Mesenchymal stem cell (in vitro differentiated cells and primary cell): ENCODE measurements at regions not wholly inside any gene's neighbourhood (a gene's known extent, or its start where the extent isn't known, plus 50 kb on each side); places are given as distances from the start of the nearest gene placed in this dataset.

Experiments
- DNase-seq: peaks from one replicate; pipeline ENCODE4 v3.0.0-alpha.2; 2013
- H2AFZ ChIP-seq: one replicate; pipeline ENCODE4 v1.6.1; 2013; ENCODE audit warnings: low read depth, mild to moderate bottlenecking, control low read depth, inconsistent platforms, low read length, moderate library complexity
- H2AK5ac ChIP-seq: 2 replicates; pipeline ENCODE4 v1.6.1; 2013; ENCODE audit warnings: low read length, moderate library complexity, mild to moderate bottlenecking, inconsistent platforms; ENCODE audit not compliant: severe bottlenecking
- H2BK120ac ChIP-seq: one replicate; pipeline ENCODE4 v1.6.1; 2013; ENCODE audit warnings: low read depth, mild to moderate bottlenecking, inconsistent platforms, low read length, moderate library complexity
- H2BK12ac ChIP-seq, 2 experiments: one replicate each; pipeline ENCODE4 v1.6.1; 2013; ENCODE audit warnings: inconsistent platforms in 2 of 2, low read length in 2 of 2, mild to moderate bottlenecking in 2 of 2, moderate library complexity in 2 of 2, control low read depth in 1 of 2
- H2BK15ac ChIP-seq: one replicate; pipeline ENCODE4 v1.6.1; 2013; ENCODE audit warnings: mild to moderate bottlenecking, low read depth, inconsistent platforms; ENCODE audit not compliant: poor library complexity, severe bottlenecking
- H2BK5ac ChIP-seq: 2 replicates; pipeline ENCODE4 v1.6.1; 2013; ENCODE audit warnings: low read depth, mild to moderate bottlenecking, low read length, control low read depth, inconsistent platforms; ENCODE audit not compliant: poor library complexity, severe bottlenecking
- H3K14ac ChIP-seq, 2 experiments: one replicate each; pipeline ENCODE4 v1.6.1; 2013; ENCODE audit warnings: inconsistent platforms in 2 of 2, low read length in 2 of 2, control low read depth in 1 of 2, mild to moderate bottlenecking in 1 of 2, moderate library complexity in 1 of 2
- H3K18ac ChIP-seq, 2 experiments: one replicate each; pipeline ENCODE4 v1.6.1; 2013; ENCODE audit warnings: inconsistent platforms in 2 of 2, low read length in 2 of 2, control low read depth in 1 of 2, low read depth in 1 of 2, mild to moderate bottlenecking in 1 of 2
- H3K23ac ChIP-seq, 2 experiments: one replicate each; pipeline ENCODE4 v1.6.1; 2013; ENCODE audit warnings: inconsistent platforms in 2 of 2, low read length in 2 of 2, mild to moderate bottlenecking in 2 of 2, moderate library complexity in 2 of 2, control low read depth in 1 of 2
- H3K27ac ChIP-seq: 2 replicates; pipeline ENCODE4 v1.5.1; 2013; ENCODE audit warnings: mild to moderate bottlenecking, moderate library complexity, low read length, control low read depth, inconsistent platforms; ENCODE audit not compliant: poor library complexity, severe bottlenecking
- H3K27me3 ChIP-seq, 2 experiments: 2 replicates each; pipeline versions ENCODE4 v1.6.1 to v1.7.0; 2013; ENCODE audit warnings: low read length in 2 of 2, mild to moderate bottlenecking in 2 of 2, moderate library complexity in 2 of 2, control low read depth in 1 of 2, inconsistent platforms in 1 of 2; ENCODE audit not compliant: control insufficient read depth in 1 of 2, insufficient read depth in 1 of 2
- H3K36me3 ChIP-seq, 2 experiments: 2 replicates each; pipeline versions ENCODE4 v1.6.1 to v1.7.0; 2013; ENCODE audit warnings: low read length in 2 of 2, control low read depth in 1 of 2, inconsistent platforms in 1 of 2, low read depth in 1 of 2, mild to moderate bottlenecking in 1 of 2; ENCODE audit not compliant: insufficient read depth in 2 of 2, control insufficient read depth in 1 of 2
- H3K4ac ChIP-seq, 2 experiments: one replicate each; pipeline ENCODE4 v1.6.1; 2013; ENCODE audit warnings: inconsistent platforms in 2 of 2, low read length in 2 of 2, mild to moderate bottlenecking in 2 of 2, moderate library complexity in 2 of 2, control low read depth in 1 of 2, low read depth in 1 of 2
- H3K4me1 ChIP-seq: 2 replicates; pipeline ENCODE4 v1.6.1; 2013; ENCODE audit warnings: low read depth, low read length, control low read depth; ENCODE audit not compliant: control insufficient read depth, insufficient read depth
- H3K4me2 ChIP-seq: 2 replicates; pipeline ENCODE4 v1.6.1; 2013; ENCODE audit warnings: low read length, mild to moderate bottlenecking, inconsistent platforms; ENCODE audit not compliant: poor library complexity, severe bottlenecking
- H3K4me3 ChIP-seq, 2 experiments: 2 replicates each; pipeline versions ENCODE4 v1.5.1 to v1.7.0; 2013; ENCODE audit warnings: low read length in 2 of 2, mild to moderate bottlenecking in 2 of 2, control low read depth in 1 of 2, low read depth in 1 of 2; ENCODE audit not compliant: insufficient read depth in 1 of 2
- H3K79me1 ChIP-seq: replicated peaks from 2 replicates; pipeline ENCODE4 v1.6.1; 2013; ENCODE audit warnings: mild to moderate bottlenecking, control low read depth, low read length, inconsistent platforms; ENCODE audit not compliant: poor library complexity, severe bottlenecking
- H3K9ac ChIP-seq: 2 replicates; pipeline ENCODE4 v1.7.0; 2013; ENCODE audit warnings: mild to moderate bottlenecking, low read length, moderate library complexity
- H3K9me3 ChIP-seq: 2 replicates; pipeline ENCODE4 v1.7.0; 2013; ENCODE audit warnings: mild to moderate bottlenecking, low read length; ENCODE audit not compliant: control insufficient read depth
- H4K8ac ChIP-seq: one replicate; pipeline ENCODE4 v1.6.1; 2013; ENCODE audit warnings: inconsistent platforms, mild to moderate bottlenecking, low read length, moderate library complexity
- H4K91ac ChIP-seq: one replicate; pipeline ENCODE4 v1.6.1; 2013; ENCODE audit warnings: mild to moderate bottlenecking, low read length, inconsistent platforms
- WGBS: methylation state at CpG from one replicate; pipeline ENCODE4 v1.1.7; 2013; ENCODE audit warnings: mixed read lengths; 5-methylcytosine and 5-hydroxymethylcytosine counted together

GRCh38 chr4:61128682-61129081 is 71.4 kb upstream of the ADGRL3 start:
- no peak overlapping the region for H3K4me3 ChIP-seq
- no peak for DNase-seq
- no peak overlapping the region for H4K91ac ChIP-seq
- no peak overlapping the region for H2AK5ac ChIP-seq
- H2BK5ac ChIP-seq = no peak overlapping the region
- H3K23ac ChIP-seq = no peak overlapping the region
- H4K8ac ChIP-seq = no peak overlapping the region
- 81% methylated on average over 3 of the region's 3 CpGs for whole genome bisulfite sequencing
- H2AFZ ChIP-seq = no peak overlapping the region
- no peak overlapping the region for H2BK15ac ChIP-seq
- no peaks in the 10 kb centered on the region for H3K79me1 ChIP-seq
- no peaks in the 10 kb centered on the region for H3K27me3 ChIP-seq
- no peak overlapping the region for H3K27ac ChIP-seq
- peaks cover 9% of the 10 kb centered on the region for H3K9me3 ChIP-seq
- H3K18ac ChIP-seq = no peak overlapping the region
- H3K36me3 ChIP-seq = no peaks in the 10 kb centered on the region
- no peak overlapping the region for H3K14ac ChIP-seq
- no peak overlapping the region for H2BK12ac ChIP-seq
- no peak overlapping the region for H2BK120ac ChIP-seq
- H3K9ac ChIP-seq = no peak overlapping the region
- no peak overlapping the region for H3K4ac ChIP-seq
- H3K4me1 ChIP-seq = no peaks in the 10 kb centered on the region
- no peak overlapping the region for H3K4me2 ChIP-seq

- no peak overlapping the region for H2BK5ac ChIP-seq
- H4K91ac ChIP-seq = no peak overlapping the region
- H3K4me3 ChIP-seq = no peak overlapping the region
- no peak overlapping the region for H3K4me2 ChIP-seq
- no peak overlapping the region for H3K4ac ChIP-seq
- H3K27me3 ChIP-seq = no peaks in the 10 kb centered on the region
- no peak overlapping the region for H3K27ac ChIP-seq
- no peak overlapping the region for H3K18ac ChIP-seq
- H2BK120ac ChIP-seq = no peak overlapping the region
- WGBS = 93% methylated on average over 4 of the region's 5 CpGs
- H4K8ac ChIP-seq = no peak overlapping the region
- no peak overlapping the region for H3K9ac ChIP-seq
- H3K23ac ChIP-seq = no peak overlapping the region
- no peak overlapping the region for H2AFZ ChIP-seq
- no peak for DNase-seq
- H3K9me3 ChIP-seq = peaks cover 5% of the 10 kb centered on the region
- no peaks in the 10 kb centered on the region for H3K4me1 ChIP-seq
- no peak overlapping the region for H2BK15ac ChIP-seq
- no peak overlapping the region for H2BK12ac ChIP-seq
- no peak overlapping the region for H2AK5ac ChIP-seq
- H3K36me3 ChIP-seq = no peaks in the 10 kb centered on the region
- H3K79me1 ChIP-seq = no peaks in the 10 kb centered on the region
- H3K14ac ChIP-seq = no peak overlapping the region
Observed at GRCh38 chr4:61129971-61130370, 70.2 kb upstream of the ADGRL3 start.

GRCh38 chr4:61143461-61143860 is 56.7 kb upstream of the ADGRL3 start:
- Histone ChIP-seq H2BK5ac (no peak overlapping the region), H3K79me1 (no peaks in the 10 kb centered on the region), H3K36me3 (no peaks in the 10 kb centered on the region), H3K9ac (no peak overlapping the region), H3K4me1 (no peaks in the 10 kb centered on the region), H2BK12ac (no peak overlapping the region), H2AFZ (no peak overlapping the region), H4K8ac (no peak overlapping the region), H3K4ac (no peak overlapping the region), H3K4me2 (no peak overlapping the region), H3K9me3 (no peaks in the 10 kb centered on the region), H2AK5ac (no peak overlapping the region), H3K4me3 (no peak overlapping the region), H2BK15ac (no peak overlapping the region), H4K91ac (no peak overlapping the region), H3K27me3 (no peaks in the 10 kb centered on the region), H2BK120ac (no peak overlapping the region), H3K23ac (no peak overlapping the region), H3K14ac (no peak overlapping the region), H3K27ac (no peak overlapping the region), H3K18ac (no peak overlapping the region)
- WGBS = 91% methylated on average over 1 of the region's 1 CpG
- DNase-seq = no peak

- peak; percentile 90 for DNase-seq
- H4K8ac ChIP-seq = no peak overlapping the region
- no peak overlapping the region for H3K27ac ChIP-seq
- no peaks in the 10 kb centered on the region for H3K9me3 ChIP-seq
- H2BK15ac ChIP-seq = no peak overlapping the region
- no peak overlapping the region for H4K91ac ChIP-seq
- no peak overlapping the region for H2BK12ac ChIP-seq
- H3K4me1 ChIP-seq = no peaks in the 10 kb centered on the region
- H3K14ac ChIP-seq = no peak overlapping the region
- H3K27me3 ChIP-seq = no peaks in the 10 kb centered on the region
- H3K23ac ChIP-seq = no peak overlapping the region
- H2AK5ac ChIP-seq = no peak overlapping the region
- no peak overlapping the region for H3K4ac ChIP-seq
- H2AFZ ChIP-seq = no peak overlapping the region
- no peak overlapping the region for H2BK120ac ChIP-seq
- no peaks in the 10 kb centered on the region for H3K36me3 ChIP-seq
- no peak overlapping the region for H3K4me3 ChIP-seq
- H2BK5ac ChIP-seq = no peak overlapping the region
- no peaks in the 10 kb centered on the region for H3K79me1 ChIP-seq
- H3K9ac ChIP-seq = no peak overlapping the region
- H3K18ac ChIP-seq = no peak overlapping the region
- H3K4me2 ChIP-seq = no peak overlapping the region
Observed at GRCh38 chr4:61149278-61149677, 50.8 kb upstream of the ADGRL3 start.
